ENCODE measurements at regions not wholly inside any gene's neighbourhood (a gene's known extent, or its start where the extent isn't known, plus 50 kb on each side); places are given as distances from the start of the nearest gene placed in this dataset.

- no peak for DNase-seq (ENCODE audit: low read depth, low spot score)
- no peak overlapping the region for H3K27ac ChIP-seq
Observed at GRCh38 chr6:40714143-40714542, 127.0 kb upstream of the LRFN2 start.

DNA sequence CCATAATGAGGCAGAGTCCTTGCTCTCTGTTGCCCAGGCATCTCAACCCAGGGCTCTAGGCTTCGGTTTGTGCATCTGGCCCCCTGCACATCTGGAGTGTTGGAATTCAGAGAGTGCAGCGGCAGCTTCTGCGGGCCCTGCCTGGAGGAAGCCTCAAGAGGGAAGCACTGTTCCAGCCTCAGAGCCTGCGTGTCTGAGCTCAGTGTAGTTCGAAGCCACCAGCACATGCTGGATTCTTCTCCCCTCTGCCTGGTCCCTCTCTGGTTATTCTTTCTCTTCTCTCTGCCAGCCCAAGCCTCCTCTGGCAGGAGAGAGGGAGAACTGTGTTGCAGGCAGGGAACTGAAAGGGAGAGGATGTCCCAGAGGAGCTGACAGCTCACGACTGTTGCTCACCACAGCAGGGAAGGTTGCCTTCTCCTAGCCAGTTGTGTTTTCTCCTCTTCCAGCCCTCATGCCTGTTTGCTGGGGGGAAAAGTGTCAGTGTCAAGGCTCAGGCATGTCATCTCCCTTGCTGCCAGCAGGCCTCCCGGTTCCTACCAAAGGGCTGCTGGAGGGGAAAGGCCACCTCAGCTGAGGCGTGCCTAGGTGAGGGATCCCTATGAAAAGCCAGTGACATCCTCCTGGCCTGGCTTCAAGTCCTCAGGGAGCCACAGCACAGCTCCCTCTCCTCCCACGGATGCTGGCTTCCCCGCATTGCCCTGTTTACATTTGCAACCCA is 126.0 kb upstream of the LRFN2 start:
- H3K27ac ChIP-seq, result no peak overlapping the region
- DNase-seq (ENCODE audit: low read depth, low spot score), result no peak

GRCh38 chr6:40710626-40711330 is 123.6 kb upstream of the LRFN2 start:
- DNase-seq (ENCODE audit: low read depth, low spot score), result no peak
- no peak overlapping the region for H3K27ac ChIP-seq

DNA sequence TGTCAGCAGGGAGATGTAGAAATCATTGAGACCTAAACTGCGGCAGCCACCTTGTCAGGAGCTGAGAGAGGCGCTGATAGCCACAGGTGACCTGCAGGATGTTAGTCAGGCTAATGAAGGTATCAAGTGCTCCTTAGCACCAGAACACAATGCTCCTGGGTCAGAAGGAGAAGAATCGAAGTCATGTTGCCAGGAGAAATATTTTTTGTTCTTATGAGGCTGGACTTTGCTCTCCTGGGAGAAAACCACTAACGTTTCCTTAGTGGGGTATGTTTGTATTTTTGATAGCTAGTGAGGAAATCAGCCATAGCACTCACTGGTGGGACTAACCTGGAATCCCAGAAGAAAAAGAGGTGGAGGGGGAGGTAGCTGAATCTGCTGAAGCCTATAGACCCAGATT is 120.9 kb upstream of the LRFN2 start:
- no peak for DNase-seq (ENCODE audit: low read depth, low spot score)
- no peak overlapping the region for H3K27ac ChIP-seq

DNA sequence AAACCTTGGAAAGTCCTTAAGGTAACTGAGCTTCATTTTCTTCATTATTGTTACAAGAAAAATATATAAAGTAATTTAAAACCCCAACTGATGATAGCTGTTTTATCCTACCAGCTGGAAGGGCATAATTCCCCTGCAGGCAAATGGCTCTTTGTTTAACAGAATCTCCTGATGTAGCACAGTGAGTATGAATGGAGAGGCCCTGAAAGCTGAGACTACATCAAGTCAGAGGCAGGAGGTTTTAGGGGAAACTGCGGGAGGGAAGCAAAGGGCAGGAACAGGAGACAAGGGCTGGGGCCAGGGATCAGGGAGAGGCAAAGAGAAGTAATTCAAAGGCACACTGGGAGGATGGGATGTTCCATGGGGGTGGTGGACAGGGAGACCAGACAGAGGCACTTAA is 119.0 kb upstream of the LRFN2 start:
- no peak for DNase-seq (ENCODE audit: low read depth, low spot score)
- no peak overlapping the region for H3K27ac ChIP-seq

DNA sequence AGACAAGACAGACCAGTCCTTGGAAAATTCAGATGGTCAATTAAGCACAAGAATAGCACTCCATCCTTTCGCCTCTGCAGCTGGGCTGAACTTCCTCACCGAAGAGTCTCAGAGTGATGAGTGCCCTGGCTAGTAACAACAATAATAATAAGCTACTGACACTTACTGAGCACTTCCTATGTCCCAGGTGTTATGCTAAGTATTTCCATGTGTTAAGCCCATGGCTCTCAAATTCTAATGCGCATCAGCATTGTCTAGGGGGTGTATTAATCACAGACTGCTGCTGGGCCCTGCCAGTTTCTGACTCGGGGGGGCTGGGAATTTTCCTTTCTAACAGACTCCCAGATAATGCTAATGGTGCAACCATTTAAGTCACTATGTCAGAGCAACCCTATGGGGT is 118.2 kb upstream of the LRFN2 start:
- DNase-seq (ENCODE audit: low read depth, low spot score), result no peak
- no peak overlapping the region for H3K27ac ChIP-seq

- H3K27ac ChIP-seq, result no peak overlapping the region
- DNase-seq (ENCODE audit: low read depth, low spot score), result no peak
Observed at GRCh38 chr6:40701352-40702007, 114.3 kb upstream of the LRFN2 start.

DNA sequence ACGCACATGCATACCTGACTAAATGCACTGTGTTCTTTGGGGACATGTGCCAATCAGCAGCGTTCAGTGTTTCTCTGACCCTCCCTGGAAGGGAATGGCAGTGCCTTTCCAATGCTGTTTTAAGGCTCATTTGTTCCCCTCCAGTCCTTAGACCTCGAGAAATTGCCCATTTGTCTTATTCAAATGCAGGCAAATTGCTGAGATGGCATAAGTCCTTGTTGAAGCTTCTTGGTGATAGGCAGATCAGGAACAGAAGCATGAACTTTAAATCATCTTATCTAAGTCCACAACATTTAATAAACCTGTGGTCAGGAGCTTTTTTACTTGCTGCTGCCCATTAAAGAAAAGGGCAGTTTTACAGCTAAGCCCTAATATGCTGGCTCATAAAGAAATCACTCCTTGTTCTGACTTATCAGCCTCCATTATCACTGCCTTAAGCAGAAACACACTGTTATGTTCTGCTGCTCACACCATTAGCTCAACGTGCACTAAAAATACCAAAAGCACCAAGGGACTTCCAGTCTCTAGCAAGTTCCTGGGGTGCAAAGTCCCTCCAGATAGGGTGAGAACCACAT is 112.9 kb upstream of the LRFN2 start:
- H3K27ac ChIP-seq, result no peak overlapping the region
- no peak for DNase-seq (ENCODE audit: low read depth, low spot score)

- DNase-seq (ENCODE audit: low read depth, low spot score), result no peak
Observed at GRCh38 chr6:40695750-40696415, 108.7 kb upstream of the LRFN2 start.

DNA sequence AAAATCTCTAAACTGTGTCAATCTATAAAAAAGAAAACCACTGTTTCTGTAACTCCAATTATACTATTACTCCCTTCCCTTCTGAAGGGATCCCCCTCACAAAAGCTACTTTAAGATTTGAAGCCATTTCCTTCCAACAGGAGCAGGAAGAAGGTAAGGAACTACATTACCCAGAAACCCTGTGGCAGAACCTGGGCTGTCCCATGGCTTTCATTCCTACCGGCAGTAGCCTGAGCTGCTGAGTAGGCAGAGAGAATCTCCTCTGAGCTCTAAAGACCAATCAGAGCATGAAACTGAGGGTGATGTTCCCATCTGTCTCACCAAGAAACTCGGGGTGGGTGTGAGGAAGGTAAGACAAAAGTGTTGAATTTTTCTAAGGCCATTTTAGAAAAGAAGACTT is 108.0 kb upstream of the LRFN2 start:
- H3K27ac ChIP-seq, result no peak overlapping the region
- no peak for DNase-seq (ENCODE audit: low read depth, low spot score)

More at GRCh38 chr6:40695750-40696415, 108.7 kb upstream of the LRFN2 start:
- no peak overlapping the region for H3K27ac ChIP-seq

- no peak overlapping the region for H3K27ac ChIP-seq
- DNase-seq (ENCODE audit: low read depth, low spot score), result no peak
Observed at GRCh38 chr6:40693768-40694167, 106.6 kb upstream of the LRFN2 start.

DNA sequence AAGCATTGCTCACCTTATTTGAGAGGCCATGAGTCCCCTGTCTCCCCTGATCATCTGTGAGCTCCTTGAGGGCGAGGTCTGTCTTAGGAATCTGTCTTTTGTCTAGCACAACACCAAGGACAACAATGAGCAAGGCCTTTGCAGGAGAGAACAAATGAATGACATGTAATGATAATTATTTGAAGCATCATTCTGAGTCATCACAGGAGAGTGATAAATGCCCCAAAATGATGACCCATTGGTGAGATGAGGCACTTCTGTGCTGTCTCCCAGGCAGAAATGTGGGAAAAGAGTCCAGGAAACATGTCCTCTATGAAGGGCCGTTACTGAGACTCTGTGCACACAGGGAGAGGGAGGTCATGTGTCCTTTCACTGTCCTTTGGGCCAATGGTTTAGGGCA is 105.2 kb upstream of the LRFN2 start:
- no peak overlapping the region for H3K27ac ChIP-seq
- no peak for DNase-seq (ENCODE audit: low read depth, low spot score)

DNA sequence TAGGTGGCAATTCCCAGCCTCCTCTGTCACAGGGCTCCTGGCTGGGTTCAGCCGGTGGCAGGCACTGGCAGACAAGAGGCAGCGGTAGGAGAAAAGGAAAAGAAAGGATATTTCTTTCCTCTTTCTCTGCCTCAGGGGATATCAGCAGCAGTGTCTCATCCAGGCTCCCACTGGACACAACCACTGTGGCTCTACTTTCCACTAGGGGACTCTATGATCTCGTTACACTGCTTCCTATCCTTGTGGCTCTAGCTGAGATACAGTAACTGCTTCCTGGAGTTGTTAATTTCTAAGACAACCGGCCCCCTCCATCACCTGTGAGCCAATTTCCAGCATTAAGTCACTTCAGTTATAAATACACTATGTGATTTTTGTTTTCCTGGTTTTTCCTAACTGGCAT is 102.0 kb upstream of the LRFN2 start:
- no peak overlapping the region for H3K27ac ChIP-seq

DNA sequence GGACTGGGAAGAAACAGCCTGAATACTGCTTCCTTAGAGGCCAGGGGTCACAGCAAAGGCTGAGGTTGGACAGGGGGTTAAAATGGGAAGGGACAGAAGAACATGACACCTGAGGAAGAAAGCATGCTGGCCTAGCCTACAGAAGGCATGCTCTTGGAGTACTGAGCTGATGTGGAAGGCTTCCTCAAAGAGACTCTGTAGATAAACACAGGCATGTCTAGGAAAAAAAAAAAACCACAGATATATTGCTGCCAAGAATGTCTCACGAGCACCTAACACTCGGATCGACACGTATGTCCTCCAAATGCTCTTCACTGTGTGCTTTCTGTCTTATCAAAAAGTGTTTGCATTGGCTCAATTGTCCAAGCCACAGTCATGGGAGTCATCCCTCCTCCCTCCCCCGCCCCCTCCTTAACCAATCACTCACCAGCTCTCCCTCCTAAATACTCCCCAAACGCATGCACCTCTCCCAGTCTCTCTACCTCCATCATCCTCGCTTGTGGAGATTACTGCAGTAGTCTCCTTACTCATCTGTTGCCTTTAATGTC is 101.1 kb upstream of the LRFN2 start:
- no peak for DNase-seq (ENCODE audit: low read depth, low spot score)
- no peak overlapping the region for H3K27ac ChIP-seq

More for the DNA sequence above, 102.0 kb upstream of the LRFN2 start:
- no peak for DNase-seq (ENCODE audit: low read depth, low spot score)

- no peak overlapping the region for H3K27ac ChIP-seq
- DNase-seq (ENCODE audit: low read depth, low spot score), result no peak
Observed at GRCh38 chr6:40685862-40686261, 98.7 kb upstream of the LRFN2 start.

DNA sequence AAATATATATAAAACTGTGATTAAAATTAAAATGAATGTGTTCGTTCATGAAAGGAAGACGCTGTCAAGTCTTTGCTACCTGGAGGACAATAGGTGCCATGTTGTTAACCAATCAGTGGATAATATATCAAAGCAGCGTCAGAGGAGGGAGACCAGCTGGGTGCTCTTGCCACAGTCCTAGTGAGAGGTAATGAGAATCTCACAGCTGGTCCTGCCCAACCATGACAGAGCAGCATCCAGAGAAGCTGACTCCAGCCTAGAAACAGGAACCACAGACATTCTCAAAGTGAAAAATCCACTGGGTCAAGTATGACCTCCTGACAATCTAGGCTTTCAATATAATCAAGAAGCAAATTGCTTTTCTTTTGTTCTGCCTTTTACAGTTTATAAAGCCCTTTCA is 94.5 kb upstream of the LRFN2 start:
- no peak for DNase-seq (ENCODE audit: low read depth, low spot score)
- no peak overlapping the region for H3K27ac ChIP-seq

DNA sequence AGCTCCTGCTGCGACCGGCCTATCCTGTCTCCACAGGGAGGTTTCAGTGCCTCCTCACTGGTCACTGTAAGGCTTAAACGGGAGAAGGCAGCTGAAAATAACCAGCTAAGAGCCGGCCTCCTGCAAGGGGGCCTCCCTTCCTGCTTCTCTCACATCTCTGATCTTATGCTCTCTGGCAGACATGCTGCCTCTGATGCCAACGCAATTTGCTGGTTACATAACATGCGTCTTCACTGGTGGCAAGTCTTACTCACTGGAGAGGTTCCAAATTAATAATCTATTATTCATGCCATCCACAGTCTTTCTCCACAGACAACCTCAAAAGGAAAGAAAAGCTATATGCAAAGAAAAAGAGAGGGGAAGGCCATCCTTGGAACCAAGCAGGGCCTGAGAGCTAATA is 91.8 kb upstream of the LRFN2 start:
- DNase-seq (ENCODE audit: low read depth, low spot score), result no peak
- no peak overlapping the region for H3K27ac ChIP-seq

DNA sequence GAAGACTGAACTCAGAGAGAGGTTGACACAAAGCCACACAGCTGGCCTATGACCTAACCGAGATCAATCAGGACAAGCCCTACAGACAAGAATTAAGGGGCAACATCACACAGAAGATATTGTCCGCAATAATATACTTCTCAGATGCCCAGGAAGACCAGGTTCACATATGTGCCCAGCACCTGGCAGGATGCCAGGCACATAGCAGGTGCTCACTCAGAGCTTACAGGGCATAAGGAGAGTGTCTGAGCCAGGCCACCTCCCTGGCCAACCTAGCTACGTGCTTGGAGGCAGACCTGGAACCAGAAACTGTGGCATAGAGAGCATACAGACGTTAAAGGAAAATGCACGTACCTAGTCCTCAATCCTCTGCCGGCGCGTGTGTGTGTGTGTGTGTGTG is 87.0 kb upstream of the LRFN2 start:
- H3K27ac ChIP-seq, result no peak overlapping the region
- no peak for DNase-seq (ENCODE audit: low read depth, low spot score)

- no peak for DNase-seq (ENCODE audit: low read depth, low spot score)
- no peak overlapping the region for H3K27ac ChIP-seq
Observed at GRCh38 chr6:40672087-40672486, 84.9 kb upstream of the LRFN2 start.

DNA sequence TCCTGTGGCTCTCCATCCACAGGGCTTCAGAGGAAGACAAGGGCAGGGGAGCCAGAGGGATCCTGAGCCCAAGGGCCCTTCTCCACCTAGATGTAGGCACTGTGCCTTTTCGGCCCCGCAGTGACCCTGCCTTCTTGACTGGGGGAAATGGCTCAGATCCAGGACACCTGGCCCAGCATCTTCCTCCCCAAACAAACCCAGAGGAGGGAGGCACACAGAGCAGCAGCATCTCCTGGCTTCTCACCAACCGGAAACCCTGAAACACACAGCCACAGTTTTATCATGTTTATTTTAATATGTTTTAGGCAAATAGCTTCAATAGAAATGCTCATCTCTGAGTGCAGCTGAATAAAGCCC is 84.5 kb upstream of the LRFN2 start:
- no peak for DNase-seq (ENCODE audit: low read depth, low spot score)
- H3K27ac ChIP-seq, result no peak overlapping the region
